ENCODE measurements at regions not wholly inside any gene's neighbourhood (a gene's known extent, or its start where the extent isn't known, plus 50 kb on each side); places are given as distances from the start of the nearest gene placed in this dataset.

DNA sequence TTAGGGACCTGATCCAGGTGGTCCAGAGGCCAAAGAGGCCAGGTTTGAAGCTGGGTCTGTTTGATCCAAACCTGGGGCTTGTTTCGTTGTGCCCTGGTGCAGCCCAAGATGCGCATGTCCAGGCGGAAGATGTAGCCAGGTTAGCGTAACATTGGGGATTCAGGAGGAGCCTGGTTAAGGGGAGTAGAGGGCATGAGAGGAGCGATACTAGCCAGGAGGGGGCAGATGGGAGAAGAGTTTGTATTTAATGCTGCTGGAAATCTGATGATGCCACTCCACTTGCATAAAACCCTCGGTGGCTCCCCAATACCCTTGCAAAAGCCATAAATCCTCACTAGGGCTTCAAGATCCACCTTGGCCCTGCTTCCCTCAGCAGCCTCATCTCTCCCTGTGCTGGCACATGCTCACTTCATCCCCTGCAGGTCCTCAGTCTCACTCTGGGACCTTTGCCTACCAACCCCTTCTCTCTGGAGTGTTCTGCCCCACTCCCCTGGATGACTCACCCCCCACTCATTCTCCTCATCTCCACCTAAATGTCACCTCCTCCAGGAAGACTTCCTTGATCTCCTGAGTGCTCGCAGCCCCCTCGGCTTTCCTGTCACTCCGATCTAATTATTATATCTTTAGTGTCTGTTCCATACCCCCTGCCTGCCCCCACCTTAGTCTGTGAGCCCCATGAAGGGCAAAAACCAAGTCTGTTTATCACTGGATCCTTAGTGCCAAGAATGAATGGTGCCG is 95.9 kb downstream of the MIAT start:
- no peaks in the 10 kb centered on the region for H3K36me3 ChIP-seq
- H3K27ac ChIP-seq (replicated peaks): no peak overlapping the region
- H3K4me1 ChIP-seq: peaks cover 8% of the 10 kb centered on the region
- no peaks in the 10 kb centered on the region for H3K27me3 ChIP-seq (ENCODE audit: low read depth)
- no peak for DNase-seq
- TF ChIP-seq CTCF (IDR thresholded peaks at IDR 0.05; ENCODE audit: borderline replicate concordance): no peak
- H3K4me3 ChIP-seq: no peak overlapping the region
- intact Hi-C loops (cut with micrococcal nuclease): no loop called here
- H3K9me3 ChIP-seq (replicated peaks): peaks cover 17% of the 10 kb centered on the region

GRCh38 chr22:26756675-26757293 is 99.4 kb downstream of the MIAT start:
- Histone ChIP-seq H3K36me3 (no peaks in the 10 kb centered on the region), H3K27ac (replicated peaks) (no peak overlapping the region), H3K4me1 (peaks cover 8% of the 10 kb centered on the region), H3K9me3 (replicated peaks) (peaks cover 14% of the 10 kb centered on the region), H3K27me3 (ENCODE audit: low read depth) (no peaks in the 10 kb centered on the region), H3K4me3 (peak overlapping the region; percentile 57)
- peak; percentile 97 for TF ChIP-seq CTCF (IDR thresholded peaks at IDR 0.05; ENCODE audit: borderline replicate concordance)
- peak; percentile 55 for DNase-seq
- intact Hi-C loops (cut with micrococcal nuclease): no loop called here

- DNase-seq: no peak
- no peak overlapping the region for H3K27ac ChIP-seq (replicated peaks)
- H3K36me3 ChIP-seq: no peaks in the 10 kb centered on the region
- no peaks in the 10 kb centered on the region for H3K27me3 ChIP-seq (ENCODE audit: low read depth)
- TF ChIP-seq CTCF (IDR thresholded peaks at IDR 0.05; ENCODE audit: borderline replicate concordance): no peak
- peaks cover 7% of the 10 kb centered on the region for H3K9me3 ChIP-seq (replicated peaks)
- no peak overlapping the region for H3K4me3 ChIP-seq
- intact Hi-C loops (cut with micrococcal nuclease): no loop called here
- H3K4me1 ChIP-seq: peaks cover 8% of the 10 kb centered on the region
These were observed 100.1 kb downstream of the MIAT start for GRCh38 chr22:26757496-26757895.

- intact Hi-C loops (cut with micrococcal nuclease): no loop called here
- no peak overlapping the region for H3K27ac ChIP-seq (replicated peaks)
- DNase-seq: no peak
- H3K36me3 ChIP-seq: peaks cover 14% of the 10 kb centered on the region
- no peak for TF ChIP-seq CTCF (IDR thresholded peaks at IDR 0.05; ENCODE audit: borderline replicate concordance)
- H3K4me1 ChIP-seq: no peaks in the 10 kb centered on the region
- H3K9me3 ChIP-seq (replicated peaks): peaks cover 6% of the 10 kb centered on the region
- H3K27me3 ChIP-seq (ENCODE audit: low read depth): no peaks in the 10 kb centered on the region
- H3K4me3 ChIP-seq: no peak overlapping the region
These were observed 105.4 kb downstream of the MIAT start for GRCh38 chr22:26762503-26763472.

DNA sequence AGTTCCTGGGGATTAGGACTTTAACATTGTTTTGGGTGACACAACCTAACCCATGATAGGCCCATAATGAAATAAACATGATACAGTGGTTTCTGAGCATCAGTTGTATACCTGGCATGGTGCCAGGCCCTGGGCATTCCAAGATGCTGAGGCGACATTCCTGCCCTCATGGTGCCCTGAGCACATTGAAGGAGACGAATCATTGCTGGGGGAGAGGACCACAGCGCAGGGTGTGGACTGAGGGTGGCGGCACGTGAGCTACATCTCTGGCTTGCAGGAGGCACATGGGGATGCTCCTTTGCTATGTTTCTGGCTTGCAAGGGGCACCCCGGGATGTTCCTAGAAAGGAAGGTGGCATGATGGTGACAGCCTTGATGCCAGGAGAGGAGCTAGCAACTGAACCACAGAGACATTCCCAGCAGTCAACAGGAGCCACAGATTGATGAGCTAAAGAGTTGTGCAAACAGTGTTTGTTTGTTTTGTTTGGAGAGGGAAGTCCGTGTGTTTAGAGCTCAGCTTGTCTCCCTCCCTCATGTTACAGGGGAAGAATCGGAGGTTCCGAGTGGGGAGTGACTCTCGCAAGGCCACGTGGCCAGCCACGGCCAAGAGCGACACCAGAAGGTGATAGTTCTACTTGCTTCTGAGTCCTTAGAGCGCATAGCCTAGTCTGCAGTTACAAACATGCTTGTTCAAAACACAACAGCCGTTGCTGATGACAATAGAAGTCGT is 106.4 kb downstream of the MIAT start:
- no peak for DNase-seq
- intact Hi-C loops (cut with micrococcal nuclease): no loop called here
- Histone ChIP-seq H3K27me3 (ENCODE audit: low read depth) (no peaks in the 10 kb centered on the region), H3K36me3 (peaks cover 14% of the 10 kb centered on the region), H3K27ac (replicated peaks) (no peak overlapping the region), H3K9me3 (replicated peaks) (peaks cover 5% of the 10 kb centered on the region), H3K4me3 (no peak overlapping the region), H3K4me1 (no peaks in the 10 kb centered on the region)
- TF ChIP-seq CTCF (IDR thresholded peaks at IDR 0.05; ENCODE audit: borderline replicate concordance): no peak

All from left ventricle myocardium inferior (tissue), 1 donor.